GM19372 (cell line): ENCODE measurements at regions not wholly inside any gene's neighbourhood (a gene's known extent, or its start where the extent isn't known, plus 50 kb on each side); places are given as distances from the start of the nearest gene placed in this dataset.

Experiments
- ATAC-seq: cut with Tn5 transposase; IDR thresholded peaks from one replicate; pipeline ENCODE4 v1.9.1; 2021; ENCODE audit warnings: mild to moderate bottlenecking, low read depth, moderate library complexity; ENCODE audit not compliant: unreplicated experiment

DNA sequence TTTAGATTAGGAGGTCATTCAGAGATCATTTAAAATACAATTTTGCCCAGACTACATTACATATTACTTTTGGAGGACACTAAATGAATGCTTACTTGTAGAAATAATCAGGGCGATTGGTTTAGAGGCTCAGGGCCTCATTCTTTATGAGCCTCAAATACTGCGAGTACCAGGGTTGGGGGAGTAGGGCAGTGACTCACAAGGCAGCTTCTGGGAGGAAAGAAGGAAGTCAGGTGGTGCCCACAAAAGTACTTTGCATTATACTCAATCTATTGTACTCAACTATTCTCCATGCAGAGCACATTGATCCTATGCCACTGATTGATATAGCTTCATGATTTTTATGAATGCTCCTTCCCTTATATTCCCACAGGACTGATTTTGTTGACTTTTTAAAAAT lies 166.9 kb downstream of the SOCS6 start:
- no peak for ATAC-seq

DNA sequence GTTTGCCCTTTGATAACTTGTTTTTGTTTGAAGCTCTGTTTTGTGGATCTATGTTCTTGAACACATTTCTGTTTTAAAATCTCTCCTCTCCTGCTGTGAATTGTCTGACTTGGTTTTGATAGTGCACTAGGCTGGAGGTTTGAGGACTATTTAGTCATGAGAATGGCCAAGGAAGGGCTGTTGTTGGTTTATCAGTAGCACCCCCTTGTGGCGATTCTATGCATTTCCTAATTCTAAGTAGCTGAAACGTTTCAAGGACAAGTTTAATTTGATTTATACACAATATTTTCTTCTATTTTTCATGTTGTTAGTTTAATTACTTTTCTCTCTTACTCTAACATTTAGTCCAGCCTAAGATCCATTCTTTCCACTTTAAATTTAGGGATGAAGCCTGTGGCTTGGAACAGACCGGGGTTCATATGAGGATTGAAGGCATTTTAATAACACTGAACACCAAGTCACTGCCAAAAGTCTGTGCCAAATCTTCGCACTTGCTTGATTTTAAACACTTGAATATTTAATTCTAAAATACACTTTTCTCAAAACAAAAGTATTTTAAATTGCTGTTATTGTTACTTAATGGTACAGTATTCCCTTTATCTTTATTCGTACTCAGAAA lies 166.0 kb downstream of the SOCS6 start:
- peak; percentile 77 for ATAC-seq

DNA sequence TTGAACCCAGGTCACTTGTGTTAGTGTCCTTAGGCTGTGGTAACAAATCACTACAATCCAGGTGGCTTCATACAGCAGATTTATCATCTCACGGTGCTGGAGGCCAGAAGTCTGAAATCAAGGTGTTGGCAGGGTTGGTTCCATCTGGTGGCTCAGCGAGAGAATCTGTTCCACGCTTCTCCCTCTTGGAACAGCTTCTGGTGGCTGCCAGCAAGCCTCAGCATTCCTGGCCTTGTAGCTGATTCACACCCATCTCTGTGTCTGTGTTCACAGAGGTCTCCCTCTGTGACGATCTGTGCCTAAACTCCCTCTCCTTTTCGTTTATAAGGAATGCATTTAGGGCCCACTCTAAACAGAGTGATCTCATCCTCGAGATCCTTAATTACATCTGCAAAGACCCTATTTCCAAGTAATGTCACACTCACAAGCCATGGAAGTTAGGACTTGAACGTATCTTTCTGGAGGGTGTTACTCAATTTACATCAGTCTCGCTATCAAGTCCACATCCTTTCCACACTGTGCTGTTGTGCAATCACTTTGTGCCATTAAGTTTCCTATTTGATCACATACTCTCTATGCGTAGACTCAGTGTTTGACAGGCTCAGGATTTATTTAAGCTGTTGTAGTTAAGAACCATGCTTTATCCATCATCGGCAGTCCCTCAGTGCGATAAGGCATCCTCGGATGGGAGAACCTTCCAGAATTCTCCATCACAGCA lies 164.4 kb downstream of the SOCS6 start:
- no peak for ATAC-seq

DNA sequence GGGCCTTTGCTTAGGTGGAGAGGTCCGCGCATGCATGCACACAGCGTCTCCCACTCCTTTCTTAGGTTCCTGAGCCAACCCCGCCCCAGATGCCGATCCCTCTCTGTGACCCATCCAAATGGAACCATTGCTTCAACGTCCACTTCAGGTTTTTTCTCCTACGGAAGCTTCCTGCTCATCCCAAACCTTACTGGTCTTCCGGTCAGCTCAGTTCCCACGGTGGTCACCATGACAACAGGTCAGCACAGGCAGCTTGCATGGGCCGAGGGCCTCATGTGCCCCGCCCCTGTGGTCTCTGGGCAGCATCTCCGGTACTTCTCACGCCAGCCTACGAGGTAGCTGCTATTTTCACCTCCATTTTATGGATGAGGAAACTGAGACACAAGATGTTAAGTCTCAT lies 163.7 kb downstream of the SOCS6 start:
- no peak for ATAC-seq

DNA sequence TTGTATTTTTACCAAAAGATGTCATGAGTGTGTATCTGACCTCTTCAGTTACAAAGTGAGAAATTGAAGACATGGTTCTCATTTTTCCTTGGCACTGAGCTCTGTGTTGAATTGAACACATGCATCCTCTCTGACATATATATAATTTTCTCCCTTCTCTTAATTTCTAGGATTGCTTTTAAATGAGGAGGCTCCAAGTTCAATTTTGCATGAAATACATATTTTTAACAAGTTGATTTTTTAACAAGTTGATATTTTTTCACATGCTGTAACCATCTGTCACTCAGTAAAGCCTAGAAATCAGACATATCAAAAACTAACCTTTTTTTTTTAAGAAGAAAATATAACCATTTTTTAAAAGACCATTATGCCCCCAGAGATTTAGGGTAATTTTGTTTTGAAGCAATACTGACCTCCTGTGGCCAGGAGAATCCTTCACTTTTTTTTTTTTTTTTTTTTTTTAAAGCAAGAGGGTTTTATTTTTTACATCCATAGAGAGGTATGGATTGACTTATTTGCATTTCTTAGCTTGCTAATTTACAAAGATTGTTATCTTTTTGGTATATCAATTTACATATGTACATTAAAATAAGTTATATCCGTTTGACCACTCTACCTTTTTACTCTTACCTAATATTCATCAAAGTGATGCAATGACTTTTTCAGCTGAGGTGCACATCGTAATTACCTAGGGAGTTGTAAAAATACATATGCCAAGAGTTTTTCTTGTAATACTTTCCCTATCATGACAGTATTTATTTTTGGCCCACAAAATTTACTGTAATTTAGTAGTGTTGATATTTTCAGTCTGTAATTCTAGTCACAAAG lies 161.8 kb downstream of the SOCS6 start:
- no peak for ATAC-seq

DNA sequence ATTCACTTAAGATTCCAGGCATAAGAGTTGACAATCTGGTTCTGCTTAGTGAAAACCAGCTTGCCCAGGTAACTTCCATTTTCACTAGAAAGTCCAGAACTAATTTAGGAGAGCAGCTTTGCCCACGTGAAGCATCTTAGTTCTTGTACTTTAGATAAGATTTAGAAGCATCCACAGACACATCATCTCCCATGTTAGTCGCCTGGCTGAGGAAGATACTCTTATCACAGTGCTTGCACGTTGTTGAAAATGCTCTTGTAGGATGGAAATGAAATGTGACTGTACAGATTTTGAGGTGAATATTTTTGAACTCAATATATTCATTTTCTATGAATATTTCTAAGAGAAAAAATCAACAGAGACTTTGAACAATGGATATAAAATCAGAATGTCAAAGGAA lies 159.7 kb downstream of the SOCS6 start:
- ATAC-seq: no peak

DNA sequence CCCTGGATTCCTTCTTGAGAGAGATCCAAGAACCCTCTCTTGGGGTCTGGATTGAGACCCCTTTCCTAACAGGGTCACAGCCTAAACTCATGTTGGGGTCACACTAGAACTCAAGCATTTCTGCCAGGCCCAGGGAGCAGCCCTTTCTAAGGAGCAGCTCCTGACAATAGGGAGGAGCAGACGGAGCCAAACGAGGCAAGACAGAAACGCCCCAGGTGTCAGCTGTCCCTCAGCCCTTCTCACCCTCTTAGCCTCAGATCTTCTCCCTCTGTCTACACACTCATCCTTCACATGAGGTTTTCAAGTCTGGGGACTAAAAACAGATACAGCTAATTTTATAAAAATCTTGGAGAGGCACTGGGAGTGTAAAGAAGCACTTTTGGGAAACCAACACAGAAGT lies 157.2 kb downstream of the SOCS6 start:
- no peak for ATAC-seq

DNA sequence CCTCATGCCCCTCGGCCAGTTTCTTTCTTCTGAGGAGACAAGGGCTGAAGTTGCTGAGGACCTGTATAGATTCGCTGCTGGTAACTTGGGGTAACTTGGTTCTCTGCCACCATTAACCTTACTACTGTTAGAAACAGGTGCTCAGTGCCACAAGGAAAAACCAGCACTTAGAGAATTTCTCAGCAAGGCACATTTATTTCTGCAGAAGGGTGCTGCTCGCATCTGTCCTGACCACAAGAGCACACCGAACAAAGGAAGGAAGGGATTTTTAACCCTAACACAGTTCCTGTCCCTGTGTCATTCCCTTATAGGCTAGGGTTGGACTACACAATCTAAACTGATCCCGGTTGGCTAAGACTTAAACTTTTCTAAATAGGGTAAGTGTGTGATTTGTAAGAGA lies 154.1 kb downstream of the SOCS6 start:
- ATAC-seq: no peak

DNA sequence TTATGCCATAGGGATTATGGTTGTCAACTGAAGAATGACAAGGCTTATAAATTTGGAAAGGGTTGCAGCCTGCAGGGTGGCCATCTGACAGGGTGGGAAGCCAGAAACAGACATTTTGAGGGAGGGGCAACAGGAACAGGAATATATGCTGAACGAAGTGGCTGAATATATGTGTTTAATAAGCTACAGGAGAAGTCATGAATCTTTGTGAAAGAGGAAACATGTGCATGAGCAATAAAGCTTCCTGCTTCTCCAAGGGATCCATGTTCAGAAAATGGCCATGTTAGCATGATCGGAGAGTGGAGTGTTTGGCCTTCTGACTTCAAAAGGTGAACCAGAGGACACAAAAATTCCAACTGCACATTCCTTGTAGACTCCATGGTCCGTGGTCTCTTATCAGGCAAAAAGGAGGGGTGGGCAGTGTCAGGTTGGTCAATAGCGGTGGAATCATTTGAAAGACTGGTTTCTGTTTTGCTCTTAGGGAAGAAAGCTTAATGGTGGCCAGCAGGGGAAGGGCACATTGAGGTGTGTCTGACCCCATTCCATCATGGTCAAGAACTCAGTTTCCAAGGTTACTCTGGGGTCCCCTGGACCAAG lies 144.1 kb downstream of the SOCS6 start:
- no peak for ATAC-seq

DNA sequence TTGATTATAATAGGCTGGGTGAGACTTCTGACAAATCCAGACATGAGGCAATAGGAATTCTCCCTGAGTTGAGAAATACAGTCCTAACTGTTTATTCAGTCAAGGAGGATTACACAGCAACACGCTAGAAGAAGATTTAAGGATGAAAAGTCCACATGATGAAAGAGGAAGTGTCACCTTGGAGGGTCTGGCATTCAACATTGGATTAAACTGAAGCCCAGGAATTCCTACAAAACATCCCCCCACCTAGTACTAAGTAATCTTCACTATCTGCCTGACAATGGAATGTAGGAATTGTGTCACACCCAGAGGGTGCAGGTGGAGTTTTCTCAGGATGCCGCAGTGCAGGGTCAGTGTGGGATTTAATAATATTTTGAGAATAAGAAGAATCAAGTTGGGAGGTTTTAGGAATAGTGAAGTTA lies 142.4 kb downstream of the SOCS6 start:
- ATAC-seq: no peak

DNA sequence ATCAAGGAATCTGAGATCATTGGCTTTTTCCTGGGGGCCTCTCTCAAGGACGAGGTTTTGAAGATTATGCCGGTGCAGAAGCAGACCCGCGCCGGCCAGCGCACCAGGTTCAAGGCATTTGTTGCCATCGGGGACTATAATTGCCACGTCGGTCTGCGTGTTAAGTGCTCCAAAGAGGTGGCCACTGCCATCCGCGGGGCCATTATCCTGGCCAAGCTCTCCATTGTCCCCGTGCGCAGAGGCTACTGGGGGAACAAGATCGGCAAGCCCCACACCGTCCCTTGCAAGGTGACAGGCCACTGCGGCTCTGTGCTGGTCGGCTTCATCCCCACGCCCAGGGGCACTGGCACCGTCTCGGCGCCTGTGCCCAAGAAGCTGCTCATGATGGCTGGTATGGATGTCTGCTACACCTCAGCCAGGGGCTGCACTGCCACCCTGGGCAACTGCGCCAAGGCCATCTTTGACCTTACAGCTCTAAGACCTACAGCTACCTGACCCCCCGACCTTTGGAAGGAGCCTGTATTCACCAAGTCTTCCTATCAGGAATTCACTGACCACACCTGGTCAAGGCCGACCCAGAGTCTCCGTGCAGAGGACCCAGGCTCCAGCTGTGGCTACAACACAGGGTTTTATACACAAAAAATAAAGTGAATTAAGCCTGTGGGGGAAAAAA lies 141.8 kb downstream of the SOCS6 start:
- no peak for ATAC-seq

DNA sequence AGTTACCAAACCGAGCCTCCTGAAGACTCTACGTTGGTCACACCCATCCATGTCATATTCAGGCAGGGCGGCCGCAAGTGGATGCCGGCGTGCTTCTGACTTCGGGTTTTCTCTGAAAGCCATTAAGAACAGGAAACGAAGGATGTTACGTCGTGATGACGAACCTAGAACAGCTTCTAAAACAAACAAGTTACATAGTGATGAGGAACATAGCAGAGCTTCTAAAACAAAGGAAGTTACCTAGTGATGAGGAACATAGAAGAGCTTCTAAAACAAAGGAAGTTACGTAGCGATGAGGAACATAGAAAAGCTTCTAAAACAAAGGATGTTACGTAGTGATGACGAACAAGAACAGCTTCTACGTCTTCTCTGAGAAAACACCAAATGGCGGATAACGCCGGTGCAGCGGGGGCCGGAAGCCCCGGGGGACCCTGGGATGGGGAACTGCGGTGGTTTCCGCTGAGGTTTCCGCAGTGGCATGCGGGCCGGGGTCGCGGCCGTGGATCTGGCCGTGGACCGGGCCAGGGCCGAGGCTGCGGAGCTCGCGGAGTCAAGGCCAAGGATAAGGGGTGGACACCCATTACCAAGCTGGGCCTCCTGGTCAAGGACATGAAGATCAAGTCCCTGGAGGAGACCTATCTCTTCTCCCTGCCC lies 141.1 kb downstream of the SOCS6 start:
- no peak for ATAC-seq

DNA sequence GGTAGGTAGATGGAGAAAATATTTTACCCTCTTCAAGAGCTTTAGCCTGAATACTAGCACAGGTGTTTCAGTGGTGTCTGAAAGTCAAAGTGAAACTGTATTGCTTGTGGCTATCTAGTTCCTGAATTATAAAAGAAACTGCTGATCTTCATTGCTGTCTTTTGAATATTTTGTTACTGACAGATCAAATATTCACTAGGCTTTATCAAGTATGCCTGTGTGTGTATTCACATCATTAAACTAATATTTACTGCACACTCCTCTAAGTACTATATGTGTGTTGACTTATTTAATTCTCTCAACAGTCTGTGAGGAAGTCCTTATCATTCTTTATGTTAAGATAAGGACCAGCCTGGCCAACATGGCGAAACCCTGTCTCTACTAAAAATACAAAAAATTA lies 139.6 kb downstream of the SOCS6 start:
- ATAC-seq: peak; percentile 99

DNA sequence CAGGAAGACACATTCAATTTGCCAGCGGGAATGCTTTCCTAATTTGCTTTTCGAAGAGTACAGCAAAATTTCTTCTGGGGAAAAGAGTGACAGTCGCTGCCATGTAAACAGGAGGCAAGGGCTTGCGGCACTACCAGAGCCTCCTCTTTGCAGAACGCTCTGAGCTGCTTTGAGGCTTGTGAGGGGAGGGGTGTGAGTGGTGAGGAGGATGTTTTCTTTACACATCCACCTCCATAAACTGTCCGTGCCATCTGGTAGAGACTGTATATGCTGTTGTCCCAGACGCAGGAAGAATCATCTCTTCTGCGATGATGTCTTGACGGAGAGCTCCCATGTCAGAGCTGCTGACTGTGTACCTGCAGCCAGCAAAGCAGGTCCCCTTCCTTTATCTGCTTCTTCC lies 138.0 kb downstream of the SOCS6 start:
- no peak for ATAC-seq

DNA sequence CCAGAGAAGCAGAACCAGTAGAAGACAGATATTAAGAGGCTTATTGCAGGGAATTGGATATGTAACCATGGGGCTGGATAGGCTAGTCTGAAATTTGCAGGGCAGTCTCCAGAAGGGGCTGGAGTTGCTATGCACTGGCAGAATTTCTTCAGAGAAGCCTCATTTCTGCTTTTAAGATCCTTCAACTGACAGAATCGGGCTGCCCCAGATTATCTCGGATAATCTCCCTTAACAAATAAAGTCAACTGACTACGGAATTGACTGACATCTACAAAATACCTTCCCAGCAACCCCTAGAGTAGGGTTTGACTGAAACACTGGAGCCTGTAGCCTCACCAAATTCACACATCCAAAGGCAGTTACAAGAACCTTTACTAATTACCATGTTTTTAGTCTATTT lies 136.4 kb downstream of the SOCS6 start:
- ATAC-seq: no peak

DNA sequence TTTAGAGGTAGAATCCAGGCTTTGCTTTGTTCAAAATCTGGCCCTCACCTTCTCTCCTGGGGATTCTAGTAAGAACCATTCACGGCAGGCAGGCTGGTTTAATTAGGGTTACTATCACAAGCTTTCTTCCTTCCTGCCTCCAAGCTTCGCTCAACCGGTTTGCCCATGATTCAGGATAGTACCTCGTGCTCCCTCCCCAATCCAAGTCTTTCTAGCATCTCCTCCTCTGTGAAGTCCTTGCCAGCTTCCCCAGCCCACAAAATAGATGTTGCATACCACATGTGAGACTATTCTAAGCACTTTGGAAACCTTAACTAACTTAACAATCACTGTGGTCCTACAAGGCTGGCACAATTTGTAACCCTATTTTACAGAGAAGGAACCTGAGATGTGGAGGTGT lies 135.1 kb downstream of the SOCS6 start:
- no peak for ATAC-seq

DNA sequence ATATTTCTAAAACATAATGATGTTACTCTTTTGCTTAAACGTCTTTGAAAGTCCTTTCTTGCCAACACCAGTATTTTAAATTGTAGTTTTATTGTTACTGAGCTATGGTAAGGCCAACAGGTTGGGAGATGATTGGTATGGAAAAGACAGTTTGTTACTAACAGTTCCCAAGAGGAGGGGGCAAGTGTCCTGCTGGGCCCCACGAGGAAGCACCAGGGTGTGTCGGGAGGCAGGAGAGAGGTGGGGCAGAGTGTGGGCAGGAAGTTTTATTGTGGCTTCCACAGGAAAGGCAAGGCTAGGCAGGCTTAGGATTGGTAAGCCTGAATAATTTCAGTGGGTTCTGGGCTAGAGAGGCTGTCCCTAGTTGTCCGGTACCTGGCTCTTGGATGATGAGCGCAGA lies 134.3 kb downstream of the SOCS6 start:
- no peak for ATAC-seq

DNA sequence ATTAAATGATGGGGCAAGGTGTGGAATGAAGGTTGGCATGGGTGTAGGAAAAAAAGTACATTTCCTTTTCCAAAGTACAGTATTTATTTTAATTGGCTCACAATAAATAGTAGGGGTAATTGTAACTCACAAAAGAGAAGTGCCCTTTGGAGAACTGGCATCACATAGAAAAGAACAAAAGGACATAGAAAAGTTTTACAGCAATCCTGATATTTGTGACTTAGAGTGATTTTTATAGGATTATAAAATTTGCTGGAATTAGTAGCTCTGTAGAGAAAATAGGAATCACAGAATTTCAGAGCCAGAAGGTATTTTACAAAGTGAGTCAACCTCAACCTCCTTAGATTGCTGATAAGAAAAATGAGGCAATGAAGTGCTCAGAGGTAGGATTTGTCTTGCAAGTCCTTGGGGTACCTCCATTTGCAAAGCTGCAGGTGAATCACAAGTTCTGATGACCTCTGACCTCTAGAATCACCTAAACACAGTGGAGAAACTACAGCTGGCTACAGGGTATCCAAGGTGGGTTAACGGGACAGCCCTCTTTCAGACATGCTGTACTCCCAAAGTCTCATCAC lies 133.6 kb downstream of the SOCS6 start:
- no peak for ATAC-seq

DNA sequence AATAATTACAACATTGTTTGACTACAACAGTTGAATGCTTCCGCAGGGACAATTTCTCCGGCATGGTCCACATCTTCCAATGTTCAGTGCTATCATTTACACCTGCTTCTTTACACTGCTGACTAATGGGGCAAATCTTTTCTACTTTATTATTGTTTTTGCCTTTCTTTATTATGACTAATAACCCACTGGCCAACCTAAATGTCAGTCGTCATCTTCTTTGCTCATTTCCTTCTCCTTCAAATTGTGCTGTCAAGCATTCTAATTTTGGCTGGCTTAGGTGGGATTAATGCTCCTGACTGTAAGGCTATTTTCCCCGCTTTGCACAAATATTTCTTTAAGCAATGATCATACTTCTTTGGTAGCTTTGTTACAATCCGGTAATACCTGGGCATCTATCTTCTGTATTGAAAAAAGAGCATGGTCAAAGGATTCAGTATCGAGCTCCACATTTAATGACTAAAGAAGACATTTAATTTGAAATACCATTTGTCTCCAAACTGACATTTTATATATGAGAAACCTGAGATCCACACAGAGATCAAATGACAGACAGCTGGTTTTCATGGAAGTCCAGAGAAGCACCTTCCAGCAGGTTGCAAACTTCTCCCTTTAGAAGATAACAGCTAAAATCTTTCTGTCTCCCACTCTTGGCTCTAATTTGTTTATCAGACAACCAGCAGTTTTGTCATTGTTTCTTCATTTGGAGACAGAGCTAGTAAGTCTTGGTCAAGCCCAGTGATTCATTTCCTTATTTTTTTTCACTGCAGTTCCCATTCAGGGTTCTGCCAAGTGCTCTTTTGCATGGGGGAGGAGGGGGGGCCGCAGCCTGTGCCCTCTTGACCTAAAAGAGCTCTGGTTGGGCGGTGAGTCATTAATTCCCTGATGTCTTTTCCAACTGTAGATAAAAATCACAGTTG lies 132.9 kb downstream of the SOCS6 start:
- ATAC-seq: no peak
